GM21737 (cell line): ENCODE measurements at regions not wholly inside any gene's neighbourhood (a gene's known extent, or its start where the extent isn't known, plus 50 kb on each side); places are given as distances from the start of the nearest gene placed in this dataset.

Experiments
- ATAC-seq: cut with Tn5 transposase; IDR thresholded peaks from one replicate; pipeline ENCODE4 v1.9.1; 2021; ENCODE audit warnings: mild to moderate bottlenecking, moderate library complexity; ENCODE audit not compliant: unreplicated experiment

GRCh38 chr11:104609311-104610085 is 288.8 kb downstream of the CASP12 start:
- ATAC-seq = peak; percentile 82

DNA sequence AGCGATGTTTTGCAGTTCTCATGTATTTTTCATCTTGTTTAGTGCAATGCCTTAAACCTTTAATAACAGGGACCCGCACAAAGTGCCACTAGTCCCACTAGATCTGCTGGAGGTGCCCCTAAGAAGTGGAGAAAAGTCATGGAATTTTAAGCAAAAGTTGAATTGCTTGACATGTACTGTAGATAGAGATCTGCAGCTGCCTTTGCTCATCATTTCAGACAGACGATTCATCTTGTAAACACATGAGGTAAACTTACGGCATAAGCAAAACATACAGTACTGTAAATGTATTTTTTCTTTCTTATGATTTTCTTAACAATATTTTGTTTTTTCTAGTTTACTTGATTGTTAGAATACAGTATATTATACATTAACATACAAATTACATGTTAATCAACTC is 295.6 kb downstream of the CASP12 start:
- no peak for ATAC-seq

GRCh38 chr11:104594228-104594958 is 303.9 kb downstream of the CASP12 start:
- no peak for ATAC-seq

DNA sequence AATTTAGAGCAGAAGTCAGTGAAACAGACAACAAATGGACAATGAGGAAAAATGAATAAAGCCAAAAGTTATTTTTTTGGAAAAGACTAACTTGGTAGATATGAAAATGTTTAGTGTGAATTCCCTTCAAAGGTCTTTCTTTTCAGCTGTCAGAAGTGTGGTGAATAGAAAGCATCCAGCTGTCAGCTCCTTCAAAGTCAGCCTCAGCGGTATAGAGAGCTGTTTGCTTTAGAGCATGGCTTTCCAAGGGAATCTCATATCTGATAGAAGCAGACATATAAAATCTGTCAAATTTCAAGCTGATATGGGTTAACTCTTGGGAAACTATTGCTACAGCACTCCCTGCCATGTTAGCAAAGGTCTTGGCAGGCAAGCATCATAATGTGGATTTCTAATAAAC is 309.3 kb downstream of the CASP12 start:
- ATAC-seq = no peak

DNA sequence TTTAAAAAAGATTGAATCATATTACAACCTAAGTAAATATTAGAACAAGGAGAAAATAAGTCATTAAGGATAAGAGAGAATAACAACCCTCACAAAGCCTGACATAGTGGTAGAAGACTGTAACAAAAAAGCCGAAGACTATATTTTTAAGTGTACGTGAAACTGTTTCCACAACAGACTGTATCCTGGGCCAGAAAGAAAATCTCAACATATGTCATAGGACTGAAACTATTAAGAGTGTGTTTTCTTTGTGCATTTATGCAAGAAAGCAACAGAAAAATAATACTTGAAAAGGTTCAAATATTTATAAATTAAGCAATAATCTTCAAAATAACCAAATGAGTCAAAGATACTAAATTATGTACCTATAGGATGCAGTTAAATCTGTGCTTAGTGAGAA is 309.8 kb downstream of the CASP12 start:
- no peak for ATAC-seq

DNA sequence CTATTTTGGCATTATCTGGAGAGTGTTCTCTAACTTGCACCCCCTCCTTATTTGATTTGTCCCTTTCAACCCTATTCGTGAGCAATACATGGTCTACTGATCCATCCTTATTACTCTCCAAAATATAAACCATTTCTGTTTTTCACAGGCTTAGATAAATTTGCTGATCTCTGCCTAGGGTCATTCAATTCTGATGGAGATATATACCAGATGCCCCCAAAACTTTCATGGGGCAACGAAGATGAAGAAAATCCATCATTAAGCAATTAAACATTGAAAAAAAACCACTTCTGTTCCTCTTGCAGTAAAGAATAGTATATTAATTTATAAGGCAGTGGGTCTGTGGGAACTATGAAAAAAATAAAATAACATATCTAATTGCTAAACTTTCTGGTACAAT is 313.4 kb downstream of the CASP12 start:
- ATAC-seq = no peak

DNA sequence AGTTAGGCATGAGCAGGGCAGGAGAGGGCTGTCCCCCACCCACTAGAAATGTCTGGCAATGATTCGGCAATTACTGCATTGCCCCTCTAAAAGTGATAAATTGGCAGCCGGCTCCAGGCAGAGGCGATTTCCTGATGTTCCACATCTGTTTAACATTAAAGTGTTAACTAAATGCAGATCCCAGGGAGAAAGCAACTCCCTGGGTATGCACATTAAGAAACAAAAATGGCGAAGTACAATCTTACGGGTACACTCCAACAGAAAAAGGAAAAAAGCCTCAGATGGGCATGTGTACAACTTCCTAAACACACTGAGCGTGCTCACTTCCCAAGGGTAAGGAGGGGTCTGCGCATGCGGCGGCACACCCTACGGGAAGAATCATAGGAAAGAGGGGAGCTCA is 314.4 kb downstream of the CASP12 start:
- ATAC-seq = no peak

GRCh38 chr11:104582431-104582830 is 315.8 kb downstream of the CASP12 start:
- ATAC-seq = no peak

DNA sequence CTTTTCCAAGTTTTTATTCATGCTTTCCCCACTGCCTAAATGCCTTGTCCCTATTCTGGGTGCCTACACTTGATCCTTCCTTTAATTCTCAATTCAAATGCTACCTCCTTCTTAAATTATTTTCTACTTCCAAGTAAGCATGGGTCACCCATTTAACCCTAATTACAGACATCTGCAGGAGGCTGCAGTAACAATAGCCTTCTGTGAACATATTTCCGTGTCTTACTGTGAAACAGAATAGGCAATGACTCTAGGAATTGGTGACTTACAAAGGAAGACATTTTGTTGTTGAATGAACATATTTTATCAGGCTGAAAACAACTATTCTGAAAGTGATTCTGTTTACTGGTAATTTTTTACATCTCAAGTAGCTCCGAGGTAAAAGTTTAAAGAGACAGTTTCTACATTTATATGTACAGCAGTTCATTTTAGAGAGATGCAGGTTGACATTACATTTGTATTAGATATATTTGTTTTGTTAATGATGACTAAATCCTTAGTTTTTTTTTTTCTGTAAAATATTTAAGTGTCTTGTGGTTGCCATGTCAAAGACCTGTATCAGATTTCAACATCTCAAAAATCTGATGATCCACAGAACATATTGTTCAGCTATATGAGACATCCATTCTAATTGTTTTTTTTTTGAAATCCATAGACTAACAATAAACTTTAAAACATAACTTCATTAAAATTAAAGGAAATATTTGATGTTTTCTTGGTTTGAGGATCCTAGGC is 316.8 kb downstream of the CASP12 start:
- no peak for ATAC-seq

DNA sequence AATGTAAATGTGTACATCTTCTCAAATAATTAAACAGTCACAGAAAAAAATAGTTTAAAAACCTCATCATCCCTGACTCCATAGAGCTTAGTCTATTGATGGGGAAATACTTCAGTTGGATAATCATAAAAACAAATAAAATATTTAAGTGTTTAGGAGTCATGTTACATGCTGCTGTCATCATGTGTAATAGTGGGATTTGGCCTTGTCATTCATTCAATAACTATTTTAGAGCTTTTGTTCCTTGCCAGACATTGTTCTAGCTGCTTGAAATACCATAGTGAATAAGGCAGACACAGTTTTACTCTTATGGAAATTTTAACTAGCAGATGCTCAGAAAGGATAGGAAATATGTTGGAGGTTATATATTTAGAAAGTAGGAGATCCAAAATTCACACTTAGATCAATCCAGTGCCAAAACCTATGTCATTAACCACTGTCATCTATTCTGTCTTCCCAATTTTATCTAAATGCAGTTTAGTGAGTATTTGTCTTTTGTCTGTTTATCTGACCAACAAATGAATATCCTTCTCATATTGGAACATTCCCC is 324.7 kb downstream of the CASP12 start:
- no peak for ATAC-seq

DNA sequence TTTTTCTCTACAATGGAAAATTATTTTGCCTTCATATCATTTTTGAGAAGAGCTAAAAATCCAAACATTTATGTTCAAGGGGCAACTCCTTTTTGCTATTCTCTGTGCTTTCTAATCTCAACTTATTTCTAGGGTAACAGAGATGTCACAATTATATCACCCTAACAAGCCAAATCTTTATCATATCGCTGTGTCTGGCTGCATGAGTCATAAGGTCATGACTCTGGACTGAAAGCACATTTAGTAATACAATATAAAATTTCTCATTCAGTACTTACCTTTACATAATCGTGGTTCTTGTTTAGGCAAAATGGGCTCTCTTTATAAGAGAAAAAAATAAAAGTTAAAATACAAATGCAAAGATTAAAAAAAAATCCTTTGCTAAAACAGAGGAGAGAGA is 326.0 kb downstream of the CASP12 start:
- no peak for ATAC-seq

DNA sequence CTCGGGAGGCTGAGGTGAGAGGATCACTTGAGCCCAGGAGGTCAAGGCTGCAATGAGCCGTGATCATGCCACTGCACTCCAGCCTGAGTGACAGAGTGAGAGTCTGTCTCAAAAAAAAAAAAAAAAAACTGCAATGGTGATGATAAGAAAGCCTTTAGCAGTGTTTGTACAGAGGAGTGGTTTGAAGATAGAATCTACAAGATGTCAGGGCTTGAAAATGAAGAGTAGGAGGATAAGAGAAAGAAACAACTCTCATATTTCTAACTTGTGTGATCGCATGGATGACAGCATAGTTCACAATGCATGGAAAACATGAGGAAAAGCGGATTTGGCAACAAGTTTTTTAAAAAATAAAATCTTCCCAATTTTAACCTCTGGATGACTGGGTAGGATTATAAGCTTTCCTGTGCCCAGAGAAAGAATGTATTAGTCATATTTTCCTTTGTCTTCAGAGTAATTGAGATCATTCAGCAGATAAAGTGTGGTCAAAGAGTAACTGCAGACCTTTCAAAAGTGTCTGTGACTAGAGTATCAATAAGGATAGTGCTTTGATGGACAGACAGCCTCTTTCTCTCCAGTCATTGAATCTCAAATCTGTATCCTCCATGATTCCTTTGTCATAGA is 328.1 kb downstream of the CASP12 start:
- ATAC-seq = no peak

- no peak for ATAC-seq
Measured at GRCh38 chr11:104565583-104565961, 332.7 kb downstream of the CASP12 start.

DNA sequence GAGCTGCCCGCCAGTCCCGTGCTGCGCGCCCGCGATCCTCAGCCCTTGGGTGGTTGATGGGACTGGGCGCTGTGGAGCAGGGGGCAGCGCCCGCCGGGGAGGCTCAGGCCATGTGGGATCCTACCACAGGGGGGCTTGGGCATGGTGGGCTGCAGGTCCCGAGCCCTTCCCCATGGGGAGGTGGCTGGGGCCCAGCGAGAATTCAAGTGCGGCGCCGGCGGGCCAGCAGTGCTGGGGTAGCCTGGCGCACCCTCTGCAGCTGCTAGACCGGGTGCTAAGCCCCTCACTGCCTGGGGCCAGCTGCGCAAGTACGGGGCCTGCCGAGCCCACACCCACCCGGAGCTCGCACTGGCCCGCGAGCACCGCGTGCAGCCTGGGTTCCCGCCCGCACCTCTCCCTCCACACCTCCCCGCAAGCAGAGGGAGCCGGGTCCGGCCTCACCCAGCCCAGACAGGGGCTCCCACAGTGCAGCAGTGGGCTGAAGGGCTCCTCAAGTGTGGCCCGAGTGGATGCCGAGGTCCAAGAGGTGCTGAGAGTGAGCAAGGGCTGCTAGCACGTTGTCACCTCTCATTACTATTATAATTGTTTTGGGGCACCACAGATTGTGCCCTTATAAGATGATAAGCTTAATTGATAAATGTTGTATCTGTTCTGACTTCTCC is 333.2 kb downstream of the CASP12 start:
- ATAC-seq = no peak

DNA sequence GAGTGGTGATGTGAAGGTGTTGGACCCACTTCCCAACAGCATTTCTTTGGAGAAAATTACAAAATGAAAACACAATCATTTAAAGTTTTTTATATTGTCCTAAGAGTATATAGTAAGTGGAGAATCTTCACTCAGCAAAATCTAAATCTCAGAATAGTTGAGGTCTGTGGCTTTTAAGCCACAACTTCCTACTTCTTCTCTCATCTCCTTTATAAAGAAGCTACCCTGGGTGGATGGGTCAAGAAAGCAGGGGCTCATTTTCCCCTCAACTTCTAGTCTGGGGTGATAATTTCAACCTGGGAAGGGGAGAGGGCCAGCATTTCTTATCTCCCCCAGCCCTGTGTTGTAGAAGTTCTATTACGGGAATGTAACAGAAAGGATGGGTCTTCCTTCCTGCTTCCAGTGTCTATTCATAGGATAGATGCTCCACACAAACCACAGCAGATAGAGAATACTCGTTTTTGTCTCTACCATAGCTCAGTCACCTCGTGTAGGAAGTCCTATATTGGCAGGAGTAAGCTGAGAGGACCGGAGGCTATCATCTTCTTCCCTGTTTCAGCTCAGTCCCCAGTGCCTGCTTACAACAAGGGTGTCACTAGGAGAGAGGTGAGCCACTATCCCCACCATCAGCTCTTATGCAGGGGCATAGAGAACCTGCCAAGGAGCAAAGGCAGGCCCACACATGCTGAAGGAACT is 341.5 kb downstream of the CASP12 start:
- no peak for ATAC-seq

- ATAC-seq = no peak
Measured at GRCh38 chr11:104549019-104549418, 349.2 kb downstream of the CASP12 start.

- ATAC-seq = no peak
Measured at GRCh38 chr11:104547996-104548661, 350.1 kb downstream of the CASP12 start.

GRCh38 chr11:104546501-104546900 is 351.8 kb downstream of the CASP12 start:
- no peak for ATAC-seq

GRCh38 chr11:104541701-104542100 is 356.6 kb downstream of the CASP12 start:
- no peak for ATAC-seq
